GM18907 (cell line): ENCODE measurements at regions not wholly inside any gene's neighbourhood (a gene's known extent, or its start where the extent isn't known, plus 50 kb on each side); places are given as distances from the start of the nearest gene placed in this dataset.

Experiments
- ATAC-seq: cut with Tn5 transposase; IDR thresholded peaks from one replicate; pipeline ENCODE4 v1.9.1; 2021; ENCODE audit warnings: mild to moderate bottlenecking, moderate library complexity; ENCODE audit not compliant: unreplicated experiment

DNA sequence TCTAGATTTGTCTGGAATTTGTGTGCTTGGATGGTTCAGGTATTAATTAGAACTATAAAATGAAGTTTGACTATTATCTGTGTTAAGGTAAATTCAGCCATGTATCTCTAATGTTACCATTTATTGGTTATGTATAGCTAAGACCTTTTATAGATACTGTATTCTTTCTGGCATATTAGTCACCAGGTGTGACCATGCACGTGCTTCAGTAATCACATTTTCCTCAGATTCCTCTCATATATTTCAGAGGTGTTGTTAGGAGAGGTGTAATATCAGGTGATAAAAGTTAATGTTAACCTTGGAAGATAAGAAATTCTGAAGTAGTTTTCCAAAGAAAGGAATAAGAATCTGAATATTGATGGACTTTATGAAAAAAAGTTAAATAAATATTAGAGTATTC, 194.5 kb upstream of the KHDRBS2 start:
- no peak for ATAC-seq

GRCh38 chr6:62479697-62480220, 193.7 kb upstream of the KHDRBS2 start:
- no peak for ATAC-seq

- no peak for ATAC-seq
Measured at GRCh38 chr6:62474793-62475192, 188.8 kb upstream of the KHDRBS2 start.

DNA sequence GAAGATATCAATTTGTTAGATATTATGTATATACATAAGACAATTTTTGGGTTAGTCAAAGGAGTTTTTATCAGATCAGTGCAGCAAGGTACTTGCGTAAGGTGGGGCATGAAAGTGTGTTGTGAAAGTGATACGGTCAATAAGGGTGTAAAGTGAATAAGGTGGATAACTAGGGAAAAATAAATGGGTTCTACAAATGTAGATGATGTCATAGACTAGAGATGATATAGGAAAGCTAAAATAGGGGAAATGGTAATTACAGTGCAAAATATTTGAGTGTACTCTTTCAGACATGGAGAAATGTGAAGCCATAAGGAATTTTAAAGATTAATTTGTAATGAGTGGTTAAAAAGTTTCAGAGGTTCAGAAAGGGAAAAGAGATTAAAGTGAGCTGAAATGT, 180.6 kb upstream of the KHDRBS2 start:
- ATAC-seq = no peak

- no peak for ATAC-seq
Measured at GRCh38 chr6:62465206-62465605, 179.2 kb upstream of the KHDRBS2 start.

- ATAC-seq = no peak
Measured at GRCh38 chr6:62452586-62452985, 166.6 kb upstream of the KHDRBS2 start.

DNA sequence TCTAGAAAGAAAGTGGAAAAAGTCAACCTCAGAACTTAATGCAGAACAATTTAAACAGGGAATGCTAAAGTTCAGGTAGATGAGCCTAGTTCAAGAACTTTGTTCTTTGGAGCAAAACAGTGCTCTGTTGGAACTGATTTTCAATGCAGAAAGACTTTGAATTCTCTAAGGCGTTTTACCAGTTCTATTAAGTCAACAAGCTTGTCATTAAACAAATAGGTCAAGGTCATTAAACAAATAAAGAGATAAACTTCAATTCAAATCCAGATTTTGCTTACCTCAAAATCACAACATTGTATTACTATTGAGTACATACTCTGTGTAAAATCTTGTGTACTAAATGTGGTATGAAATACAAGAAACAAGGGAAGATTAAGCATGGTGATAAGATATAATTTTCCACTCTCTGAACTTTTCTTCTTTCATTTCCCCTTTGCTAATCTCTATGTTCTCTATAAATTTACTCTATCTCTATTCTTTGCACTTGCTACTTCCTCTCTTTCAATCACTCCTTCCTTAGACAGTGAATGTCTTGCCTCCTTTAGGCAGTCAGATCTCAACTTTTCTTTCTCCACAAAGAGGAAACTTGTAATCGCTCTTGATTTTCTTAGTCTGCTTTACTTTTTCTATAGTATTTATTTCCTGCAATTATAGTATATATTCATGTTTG, 160.8 kb upstream of the KHDRBS2 start:
- ATAC-seq = no peak

DNA sequence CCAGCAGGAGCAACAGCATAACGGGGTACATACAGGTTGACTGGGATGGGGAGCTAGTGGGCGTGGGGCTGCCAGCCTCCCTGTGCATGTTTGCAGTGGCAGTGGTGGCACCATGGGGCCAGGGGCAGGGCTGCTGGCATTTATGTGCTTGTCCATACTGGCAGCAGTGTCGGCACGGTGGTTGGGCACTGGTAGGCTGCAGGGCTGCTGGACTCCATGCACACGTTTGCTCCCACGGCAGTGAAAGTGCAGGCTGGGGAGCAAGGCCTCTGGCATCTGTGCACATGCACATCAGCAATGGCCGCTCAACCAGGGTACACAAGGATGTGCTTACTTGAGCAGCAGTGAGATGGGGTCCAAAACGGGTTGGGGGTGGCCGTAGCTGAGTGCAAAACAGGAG, 159.5 kb upstream of the KHDRBS2 start:
- no peak for ATAC-seq

- ATAC-seq = no peak
Measured at GRCh38 chr6:62441182-62441581, 155.2 kb upstream of the KHDRBS2 start.

DNA sequence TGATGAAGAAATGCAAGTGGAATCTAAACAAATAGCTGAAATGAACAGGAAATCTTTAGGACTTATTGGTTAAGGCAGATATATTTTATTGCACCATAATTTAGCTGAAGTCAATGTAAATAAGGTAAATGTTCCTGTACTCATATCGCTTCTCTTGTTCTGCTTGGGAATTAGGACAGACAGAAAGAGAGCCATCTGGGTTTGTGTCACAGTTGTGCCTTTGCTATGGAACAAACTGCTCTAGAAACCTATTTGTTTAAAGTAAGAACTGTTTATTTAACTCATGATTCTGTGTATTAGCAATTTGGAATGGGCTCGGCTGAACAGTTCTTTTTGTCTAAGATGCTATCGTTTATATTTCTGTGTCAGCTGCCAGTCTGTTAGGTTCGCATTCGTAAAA, 143.8 kb upstream of the KHDRBS2 start:
- no peak for ATAC-seq

GRCh38 chr6:62400521-62401259, 114.7 kb upstream of the KHDRBS2 start:
- ATAC-seq = no peak

DNA sequence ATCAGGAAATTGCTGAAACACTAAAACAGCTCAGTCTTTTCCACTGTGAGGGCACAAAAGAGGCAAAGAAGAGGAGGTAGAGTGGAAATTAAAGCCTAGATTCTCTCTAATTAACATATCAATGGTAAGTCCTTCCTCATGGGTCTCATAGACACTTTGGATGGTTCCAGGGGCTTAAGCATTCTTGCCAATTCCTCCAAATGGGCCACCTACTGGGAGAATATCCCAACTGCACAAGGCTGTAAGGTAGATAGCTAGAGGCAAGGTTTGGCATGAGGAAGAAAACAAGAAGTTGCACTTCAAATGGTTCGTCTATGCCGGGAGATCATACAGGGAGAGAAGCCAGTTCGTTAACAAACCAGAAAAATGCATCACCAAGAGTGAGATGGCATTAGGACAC, 107.6 kb upstream of the KHDRBS2 start:
- ATAC-seq = no peak

- no peak for ATAC-seq
Measured at GRCh38 chr6:62392291-62392690, 106.3 kb upstream of the KHDRBS2 start.

DNA sequence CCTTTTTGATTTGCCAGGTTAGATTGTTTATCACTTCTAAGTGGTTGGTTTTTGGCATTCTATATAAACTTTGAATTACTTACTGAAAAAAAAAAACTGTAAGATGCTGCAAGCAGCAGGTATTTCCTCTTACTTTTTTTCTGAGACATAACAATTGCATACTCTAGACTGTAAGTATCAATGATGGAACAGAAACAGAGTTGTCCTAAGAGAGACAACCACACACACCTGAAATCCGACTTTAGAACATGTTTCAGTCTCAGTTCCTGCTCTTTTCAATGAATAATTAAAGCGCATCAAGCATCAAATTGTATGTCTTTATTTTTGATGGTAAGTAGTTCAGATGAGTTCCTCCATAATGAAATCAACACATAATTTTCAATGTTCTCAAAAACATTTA, 105.3 kb upstream of the KHDRBS2 start:
- ATAC-seq = no peak

DNA sequence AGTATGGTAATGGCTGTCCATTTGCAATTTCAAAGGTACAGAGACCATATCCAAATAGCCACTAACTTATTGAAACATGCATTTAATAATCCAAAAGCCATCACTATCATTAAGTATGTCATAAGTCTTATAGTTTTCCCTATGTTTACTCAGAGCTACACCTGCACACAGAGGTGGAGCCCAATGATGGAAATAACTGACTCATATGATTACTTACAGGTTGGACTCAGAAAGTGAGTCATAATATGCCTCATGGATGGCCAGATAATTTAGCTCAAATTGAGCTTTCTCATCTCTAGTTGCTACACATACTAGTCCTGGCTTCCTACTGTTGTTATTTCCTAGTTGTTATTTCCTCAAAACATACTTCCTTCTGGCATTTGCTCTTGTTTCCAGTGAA, 104.4 kb upstream of the KHDRBS2 start:
- ATAC-seq = no peak

GRCh38 chr6:62371453-62372210, 85.6 kb upstream of the KHDRBS2 start:
- no peak for ATAC-seq

- ATAC-seq = peak; percentile 99
Measured at GRCh38 chr6:62367601-62368000, 81.6 kb upstream of the KHDRBS2 start.

DNA sequence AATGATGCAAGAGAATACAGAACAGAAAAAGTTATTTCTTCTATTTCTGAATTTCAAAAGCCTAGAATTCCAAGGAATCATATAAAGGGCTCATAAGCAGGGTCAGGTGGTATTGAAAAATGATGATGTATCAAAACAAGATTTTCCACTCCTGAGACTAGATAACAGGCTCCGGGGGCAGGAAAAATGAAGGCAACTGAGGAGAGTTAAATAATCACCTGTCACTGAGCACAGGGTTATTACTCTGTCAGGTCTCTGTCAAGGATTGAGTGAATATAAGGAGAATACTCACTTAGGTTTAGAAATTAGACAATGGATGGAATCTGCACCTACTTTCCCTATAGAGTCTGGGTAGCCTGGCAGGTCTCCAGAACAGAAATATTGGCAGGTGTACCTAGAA, 76.1 kb upstream of the KHDRBS2 start:
- no peak for ATAC-seq

DNA sequence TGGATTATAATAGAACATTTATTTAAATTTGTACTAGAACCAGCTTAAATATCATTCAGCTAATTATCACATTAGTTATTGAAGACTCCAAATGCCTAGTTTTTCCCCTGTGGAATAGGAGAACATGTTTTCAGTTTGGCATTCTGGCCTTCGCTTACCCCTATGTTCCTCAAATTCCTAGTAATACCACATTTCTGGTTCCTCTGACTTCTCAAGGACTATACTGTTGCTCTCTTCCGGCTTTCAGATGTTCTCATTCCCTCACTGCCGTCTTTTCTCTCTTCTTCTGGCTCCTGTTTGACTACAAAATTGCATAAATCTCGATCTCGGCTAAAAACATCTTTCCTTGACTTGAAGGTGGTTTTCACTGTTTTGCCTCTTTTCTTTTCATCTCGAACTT, 71.8 kb upstream of the KHDRBS2 start:
- no peak for ATAC-seq

GRCh38 chr6:62354261-62354660, 68.2 kb upstream of the KHDRBS2 start:
- no peak for ATAC-seq

GRCh38 chr6:62345962-62346689, 60.1 kb upstream of the KHDRBS2 start:
- ATAC-seq = no peak
